HEK293 (cell line): ENCODE measurements at regions not wholly inside any gene's neighbourhood (a gene's known extent, or its start where the extent isn't known, plus 50 kb on each side); places are given as distances from the start of the nearest gene placed in this dataset.

ENCODE experiments used
- CTCF ChIA-PET: fragments of 350-600 bp; formaldehyde crosslinking; extraction: SDS; loops from one replicate; lab custom pipeline; 2021; ENCODE audit warnings: antibody characterized with exemption; lab: Yijun Ruan, JAX
- POLR2A ChIA-PET: fragments of 300-600 bp; formaldehyde crosslinking; extraction: SDS; loops from one replicate; lab custom pipeline; 2020; ENCODE audit warnings: antibody characterized with exemption, inconsistent platforms; lab: Yijun Ruan, JAX
- H3K27ac ChIP-seq: fragments of 200-500 bp; sonication (Bioruptor generic); 2 replicates; pipeline ENCODE4 v1.5.1; 2014; ENCODE audit warnings: low read depth, low read length, control low read depth, inconsistent platforms; ENCODE audit errors: extremely low read depth
- H3K36me3 ChIP-seq, 2 experiments: fragments of 200-500 bp in 1 of 2; sonication (Bioruptor generic) in 1 of 2; 1 replicate in 1 of 2; 2 replicates in 1 of 2; pipeline ENCODE4 v1.5.1; 2014 to 2017; ENCODE audit warnings: inconsistent platforms in 2 of 2, low read length in 2 of 2; ENCODE audit not compliant: control insufficient read depth in 2 of 2, insufficient read depth in 1 of 2
- H3K4me1 ChIP-seq: fragments of 200-500 bp; sonication (Bioruptor generic); 2 replicates; pipeline ENCODE4 v1.5.1; 2014; ENCODE audit warnings: mild to moderate bottlenecking, low read length, inconsistent platforms; ENCODE audit not compliant: control insufficient read depth, insufficient read depth
- H3K4me3 ChIP-seq: 2 replicates; pipeline ENCODE4 v1.5.1; 2011; ENCODE audit warnings: low read depth, mild to moderate bottlenecking, control low read depth, low read length, moderate library complexity
- H3K9me3 ChIP-seq: fragments of 200-500 bp; sonication (Bioruptor generic); 2 replicates; pipeline ENCODE4 v1.5.1; 2014; ENCODE audit warnings: low read depth, low read length, inconsistent platforms; ENCODE audit not compliant: control insufficient read depth, insufficient read depth
- GLI2 ChIP-seq: fragments of 450-650 bp; formaldehyde crosslinking; IDR thresholded peaks from 2 replicates; pipeline ENCODE4; 2017; ENCODE audit warnings: missing biosample characterization, missing genetic modification characterization, low read depth, borderline replicate concordance
- GLI4 ChIP-seq: fragments of 450-650 bp; formaldehyde crosslinking; IDR thresholded peaks from 2 replicates; pipeline ENCODE4 v1.5.1; 2016; ENCODE audit warnings: missing biosample characterization, missing genetic modification characterization
- HOXC10 ChIP-seq: sonication (generic); formaldehyde crosslinking; IDR thresholded peaks from 2 replicates; pipeline ENCODE4 v1.8.1; 2023; ENCODE audit warnings: mild to moderate bottlenecking, missing genetic modification reagents
- KLF16 ChIP-seq: fragments of 450-650 bp; formaldehyde crosslinking; IDR thresholded peaks from 2 replicates; pipeline ENCODE4 v1.5.1; 2017; ENCODE audit warnings: missing biosample characterization, missing genetic modification characterization
- MEIS1 ChIP-seq: sonication (generic); formaldehyde crosslinking; IDR thresholded peaks from 2 replicates; pipeline ENCODE4 v1.8.1; 2022; ENCODE audit warnings: missing genetic modification reagents, mild to moderate bottlenecking, borderline replicate concordance
- SP2 ChIP-seq: fragments of 450-650 bp; formaldehyde crosslinking; IDR thresholded peaks from 2 replicates; pipeline ENCODE4 v1.5.1; 2016; ENCODE audit warnings: missing biosample characterization, missing genetic modification characterization
- WT1 ChIP-seq: fragments of 450-650 bp; formaldehyde crosslinking; IDR thresholded peaks from 2 replicates; pipeline ENCODE4 v1.5.1; 2016; ENCODE audit warnings: missing biosample characterization, missing genetic modification characterization
- ZBTB17 ChIP-seq: fragments of 450-650 bp; formaldehyde crosslinking; IDR thresholded peaks from 2 replicates; pipeline ENCODE4 v1.5.1; 2016; ENCODE audit warnings: missing biosample characterization, missing genetic modification characterization
- ZNF112 ChIP-seq: fragments of 450-650 bp; formaldehyde crosslinking; IDR thresholded peaks from 2 replicates; pipeline ENCODE4 v1.5.0; 2017; ENCODE audit warnings: missing biosample characterization, missing genetic modification characterization
- ZNF121 ChIP-seq: fragments of 450-650 bp; formaldehyde crosslinking; IDR thresholded peaks from 2 replicates; pipeline ENCODE4 v1.5.1; 2016; ENCODE audit warnings: missing biosample characterization, missing genetic modification characterization
- ZNF146 ChIP-seq: fragments of 450-650 bp; formaldehyde crosslinking; IDR thresholded peaks from 2 replicates; pipeline ENCODE4 v1.5.1; 2016; ENCODE audit warnings: missing biosample characterization, missing genetic modification characterization
- ZNF248 ChIP-seq: fragments of 450-650 bp; formaldehyde crosslinking; IDR thresholded peaks from 2 replicates; pipeline ENCODE4 v1.5.1; 2017; ENCODE audit warnings: missing biosample characterization, missing genetic modification characterization
- ZNF292 ChIP-seq: fragments of 450-650 bp; formaldehyde crosslinking; IDR thresholded peaks from 2 replicates; pipeline ENCODE4 v1.5.1; 2016; ENCODE audit warnings: low read depth, missing biosample characterization, missing genetic modification characterization, borderline replicate concordance
- ZNF324 ChIP-seq: fragments of 450-650 bp; formaldehyde crosslinking; IDR thresholded peaks from 2 replicates; pipeline ENCODE4 v1.5.1; 2016; ENCODE audit warnings: missing biosample characterization, missing genetic modification characterization
- ZNF510 ChIP-seq: fragments of 450-650 bp; formaldehyde crosslinking; IDR thresholded peaks from 2 replicates; pipeline ENCODE4 v1.5.1; 2018; ENCODE audit warnings: mild to moderate bottlenecking, missing genetic modification characterization, missing biosample characterization; ENCODE audit not compliant: insufficient replicate concordance
- ZNF529 ChIP-seq: fragments of 450-650 bp; formaldehyde crosslinking; IDR thresholded peaks from 2 replicates; pipeline ENCODE4 v1.5.1; 2017; ENCODE audit warnings: missing genetic modification characterization, missing biosample characterization; ENCODE audit not compliant: insufficient replicate concordance
- ZNF530 ChIP-seq: fragments of 450-650 bp; formaldehyde crosslinking; IDR thresholded peaks from 2 replicates; pipeline ENCODE4 v1.5.1; 2016; ENCODE audit warnings: low read depth, missing biosample characterization, missing genetic modification characterization
- ZNF544 ChIP-seq: fragments of 450-650 bp; formaldehyde crosslinking; IDR thresholded peaks from 2 replicates; pipeline ENCODE4 v1.5.0; 2017; ENCODE audit warnings: missing biosample characterization, missing genetic modification characterization
- ZNF558 ChIP-seq: fragments of 450-650 bp; formaldehyde crosslinking; IDR thresholded peaks from 2 replicates; pipeline ENCODE4 v1.5.1; 2016; ENCODE audit warnings: missing biosample characterization, missing genetic modification characterization
- ZNF623 ChIP-seq: fragments of 450-650 bp; formaldehyde crosslinking; IDR thresholded peaks from 2 replicates; pipeline ENCODE4 v1.5.1; 2016; ENCODE audit warnings: missing biosample characterization, missing genetic modification characterization
- ZNF626 ChIP-seq: fragments of 450-650 bp; sonication (Bioruptor Pico); formaldehyde crosslinking; IDR thresholded peaks from 2 replicates; pipeline ENCODE4 v1.5.1; 2018; ENCODE audit warnings: missing biosample characterization, missing genetic modification characterization, inconsistent platforms
- ZNF768 ChIP-seq: fragments of 450-650 bp; formaldehyde crosslinking; IDR thresholded peaks from 2 replicates; pipeline ENCODE4 v1.5.1; 2018; ENCODE audit warnings: missing biosample characterization, mild to moderate bottlenecking, missing genetic modification characterization
- ZNF830 ChIP-seq: fragments of 450-650 bp; IDR thresholded peaks from 2 replicates; pipeline ENCODE4 v1.5.0; 2018; ENCODE audit warnings: missing biosample characterization, missing genetic modification characterization, low read depth, mild to moderate bottlenecking, moderate library complexity
- ZNF837 ChIP-seq: fragments of 450-650 bp; formaldehyde crosslinking; IDR thresholded peaks from 2 replicates; pipeline ENCODE4 v1.5.1; 2016; ENCODE audit warnings: missing biosample characterization, missing genetic modification characterization
- TF ChIP-seq, protein P1 (sequence below): fragments of 450-650 bp; formaldehyde crosslinking; IDR thresholded peaks from 2 replicates; pipeline ENCODE4 v1.5.1; 2016; ENCODE audit warnings: missing biosample characterization, missing genetic modification characterization, borderline replicate concordance

GRCh38 chr6:49001856-49002541 lies 461.1 kb downstream of the MMUT start:
- Histone ChIP-seq H3K27ac (no peak overlapping the region), H3K36me3 (no peaks in the 10 kb centered on the region), H3K9me3 (no peaks in the 10 kb centered on the region), H3K4me3 (no peak overlapping the region), H3K4me1 (no peaks in the 10 kb centered on the region)
- ChIA-PET CTCF (no interaction called here), POLR2A (no interaction called here)
- TF ChIP-seq SP2 = no peak
- TF ChIP-seq WT1 (tag by site-specific recombination) = no peak
- TF ChIP-seq ZNF121 (tag by site-specific recombination) = no peak

- CTCF ChIA-PET = no interaction called here
- no peaks in the 10 kb centered on the region for H3K4me1 ChIP-seq
- no peak overlapping the region for H3K27ac ChIP-seq
- no peaks in the 10 kb centered on the region for H3K36me3 ChIP-seq
- H3K9me3 ChIP-seq = no peaks in the 10 kb centered on the region
- TF ChIP-seq ZNF837 (tag by site-specific recombination) = no peak
- no peak for TF ChIP-seq ZNF510 (tag by site-specific recombination)
- no peak for TF ChIP-seq HOXC10
- no peak for TF ChIP-seq GLI4 (tag by site-specific recombination)
- TF ChIP-seq MEIS1 (CRISPR knock-in tag) = no peak
- TF ChIP-seq GLI2 = no peak
- no peak for TF ChIP-seq ZBTB17 (tag by site-specific recombination)
- TF ChIP-seq ZNF529 = no peak
- TF ChIP-seq KLF16 (tag by site-specific recombination) = no peak
- no peak for TF ChIP-seq ZNF324
- TF ChIP-seq, all 188 proteins: peak for 0
- H3K4me3 ChIP-seq = no peak overlapping the region
- POLR2A ChIA-PET = no interaction called here
Observed at GRCh38 chr6:48998574-48998973, 464.5 kb downstream of the MMUT start.

GRCh38 chr6:48996461-48997119 lies 466.5 kb downstream of the MMUT start:
- H3K27ac ChIP-seq = no peak overlapping the region
- no peaks in the 10 kb centered on the region for H3K36me3 ChIP-seq
- no peaks in the 10 kb centered on the region for H3K4me1 ChIP-seq
- CTCF ChIA-PET = no interaction called here
- no peak overlapping the region for H3K4me3 ChIP-seq
- TF ChIP-seq, protein P1, sequence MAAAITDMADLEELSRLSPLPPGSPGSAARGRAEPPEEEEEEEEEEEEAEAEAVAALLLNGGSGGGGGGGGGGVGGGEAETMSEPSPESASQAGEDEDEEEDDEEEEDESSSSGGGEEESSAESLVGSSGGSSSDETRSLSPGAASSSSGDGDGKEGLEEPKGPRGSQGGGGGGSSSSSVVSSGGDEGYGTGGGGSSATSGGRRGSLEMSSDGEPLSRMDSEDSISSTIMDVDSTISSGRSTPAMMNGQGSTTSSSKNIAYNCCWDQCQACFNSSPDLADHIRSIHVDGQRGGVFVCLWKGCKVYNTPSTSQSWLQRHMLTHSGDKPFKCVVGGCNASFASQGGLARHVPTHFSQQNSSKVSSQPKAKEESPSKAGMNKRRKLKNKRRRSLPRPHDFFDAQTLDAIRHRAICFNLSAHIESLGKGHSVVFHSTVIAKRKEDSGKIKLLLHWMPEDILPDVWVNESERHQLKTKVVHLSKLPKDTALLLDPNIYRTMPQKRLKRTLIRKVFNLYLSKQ (tag by site-specific recombination) = no peak
- TF ChIP-seq ZNF558 (tag by site-specific recombination) = no peak
- no peak for TF ChIP-seq ZNF292 (tag by site-specific recombination)
- no peak for TF ChIP-seq ZBTB17 (tag by site-specific recombination)
- TF ChIP-seq ZNF530 (tag by site-specific recombination) = no peak
- TF ChIP-seq ZNF112 = no peak
- no peak for TF ChIP-seq ZNF623 (tag by site-specific recombination)
- TF ChIP-seq ZNF830 = no peak
- TF ChIP-seq ZNF544 = no peak
- TF ChIP-seq ZNF248 (tag by site-specific recombination) = no peak
- TF ChIP-seq ZNF626 (tag by site-specific recombination) = no peak
- TF ChIP-seq ZNF146 (tag by site-specific recombination) = no peak
- TF ChIP-seq ZNF768 (tag by site-specific recombination) = no peak
- POLR2A ChIA-PET = no interaction called here
- no peaks in the 10 kb centered on the region for H3K9me3 ChIP-seq
